Muscle layer of colon (tissue), 2 donors: ENCODE measurements at regions not wholly inside any gene's neighbourhood (a gene's known extent, or its start where the extent isn't known, plus 50 kb on each side); places are given as distances from the start of the nearest gene placed in this dataset.

Experiments
- H3K27ac ChIP-seq: one replicate; pipeline ENCODE4 v1.7.0; 2013; ENCODE audit warnings: low read depth, mild to moderate bottlenecking, low read length, moderate library complexity
- H3K27me3 ChIP-seq, 2 donors: one replicate each; pipeline ENCODE4 v1.7.0; 2013; ENCODE audit warnings: low read length in 2 of 2, mild to moderate bottlenecking in 2 of 2; ENCODE audit not compliant: insufficient read depth in 2 of 2, control insufficient read depth in 1 of 2
- H3K36me3 ChIP-seq: one replicate; pipeline ENCODE4 v1.7.0; 2013; ENCODE audit warnings: mild to moderate bottlenecking, low read length; ENCODE audit not compliant: insufficient read depth
- H3K4me1 ChIP-seq: one replicate; pipeline ENCODE4 v1.7.0; 2013; ENCODE audit warnings: mild to moderate bottlenecking, low read length; ENCODE audit not compliant: insufficient read depth
- H3K4me3 ChIP-seq, 2 donors: one replicate each; pipeline ENCODE4 v1.7.0; 2013; ENCODE audit warnings: low read length in 2 of 2, low read depth in 1 of 2, mild to moderate bottlenecking in 1 of 2, moderate library complexity in 1 of 2
- H3K9ac ChIP-seq: one replicate; pipeline ENCODE4 v1.7.0; 2013; ENCODE audit warnings: low read length
- H3K9me3 ChIP-seq: one replicate; pipeline ENCODE4 v1.7.0; 2013; ENCODE audit warnings: mild to moderate bottlenecking, low read length
- donor health status: abdominal sarcoma.
- donor health status: Adenocarcinoma of cecum.

DNA sequence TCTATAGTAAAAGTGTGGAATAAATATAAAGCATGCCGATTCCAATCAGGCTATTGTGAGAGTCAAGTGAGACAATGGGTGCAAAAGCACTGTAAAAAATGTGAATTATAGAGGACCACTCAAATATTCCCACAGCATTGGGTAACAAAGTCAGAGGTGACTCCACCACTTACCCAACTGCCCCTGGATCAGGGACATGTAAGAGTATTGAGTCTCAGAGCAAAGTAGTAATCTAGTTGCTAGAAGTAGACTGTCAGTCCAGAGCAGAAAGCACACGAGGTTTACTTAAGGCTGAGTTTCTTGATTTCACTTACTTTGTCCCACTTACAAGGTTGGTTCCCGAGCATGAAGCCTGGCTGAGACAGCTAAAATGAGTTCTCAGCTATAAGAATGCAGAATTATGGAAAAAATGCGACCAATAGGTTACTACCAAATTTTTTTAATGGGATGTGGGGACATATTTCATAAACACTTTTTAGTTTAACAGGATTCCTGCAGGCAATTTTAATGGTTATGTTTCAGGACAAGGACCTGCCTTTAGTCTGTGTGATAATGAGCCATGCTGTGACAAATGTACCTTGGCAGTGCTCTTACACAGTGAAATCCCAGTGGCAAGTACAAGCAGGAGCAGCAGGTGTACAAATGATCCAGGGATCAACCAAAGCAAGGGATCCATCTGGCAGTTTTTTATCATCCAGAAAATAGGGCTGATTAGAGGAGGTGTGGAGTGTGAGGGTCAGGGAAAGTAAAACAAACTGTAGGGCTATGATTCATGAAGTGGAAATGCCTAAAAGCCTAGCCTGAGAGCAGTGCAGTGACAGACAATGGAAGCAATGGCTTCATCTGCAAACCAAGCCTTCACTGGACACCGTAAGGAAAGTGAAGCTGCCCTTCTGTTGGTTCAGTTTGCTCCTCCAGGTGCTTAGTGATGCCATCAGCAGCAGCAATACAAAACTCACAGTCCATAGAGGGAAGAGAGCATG, 156.2 kb upstream of the SPAG17 start:
- no peaks in the 10 kb centered on the region for H3K27me3 ChIP-seq
- no peaks in the 10 kb centered on the region for H3K4me1 ChIP-seq
- no peaks in the 10 kb centered on the region for H3K9me3 ChIP-seq
- no peak overlapping the region for H3K9ac ChIP-seq
- no peak overlapping the region for H3K4me3 ChIP-seq
- no peak overlapping the region for H3K27ac ChIP-seq
- H3K36me3 ChIP-seq, result no peaks in the 10 kb centered on the region

DNA sequence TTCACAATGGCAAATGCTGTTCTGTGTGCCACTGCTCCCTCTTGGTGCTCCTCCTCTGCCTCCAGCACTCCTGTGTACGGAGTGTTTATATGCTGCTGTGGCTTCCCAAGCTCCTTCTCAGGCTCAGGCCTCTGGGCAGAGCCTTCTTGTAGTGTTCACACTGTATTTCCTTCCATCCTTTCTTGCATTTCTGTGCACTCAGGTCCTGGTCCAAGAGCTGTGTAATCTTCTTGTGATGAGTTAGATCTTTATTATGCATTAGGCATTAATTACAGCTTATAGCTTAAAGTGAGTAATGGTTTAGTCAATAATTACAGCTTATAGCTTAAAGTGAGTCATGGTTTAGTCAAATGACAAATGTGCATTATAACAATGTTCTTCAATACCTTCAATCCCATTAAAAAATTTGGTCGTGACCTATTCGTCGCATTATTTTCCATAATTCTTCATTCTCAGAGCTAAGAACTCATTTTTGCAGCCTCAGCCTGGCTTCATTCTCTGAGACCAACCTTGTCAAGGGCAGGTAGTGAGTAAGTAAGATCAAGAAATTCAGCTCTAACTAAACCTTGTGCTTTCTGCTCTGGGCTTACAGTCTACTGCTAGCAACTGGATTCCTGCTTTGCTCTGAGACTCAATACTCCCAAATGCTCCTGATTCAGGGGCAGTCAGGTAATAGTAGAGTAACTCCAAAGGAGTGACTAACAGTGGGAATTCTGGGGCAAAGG, 154.5 kb upstream of the SPAG17 start:
- Histone ChIP-seq H3K4me1 (no peaks in the 10 kb centered on the region), H3K27me3 (no peaks in the 10 kb centered on the region), H3K36me3 (no peaks in the 10 kb centered on the region), H3K27ac (no peak overlapping the region), H3K9me3 (no peaks in the 10 kb centered on the region), H3K9ac (no peak overlapping the region), H3K4me3 (no peak overlapping the region)

DNA sequence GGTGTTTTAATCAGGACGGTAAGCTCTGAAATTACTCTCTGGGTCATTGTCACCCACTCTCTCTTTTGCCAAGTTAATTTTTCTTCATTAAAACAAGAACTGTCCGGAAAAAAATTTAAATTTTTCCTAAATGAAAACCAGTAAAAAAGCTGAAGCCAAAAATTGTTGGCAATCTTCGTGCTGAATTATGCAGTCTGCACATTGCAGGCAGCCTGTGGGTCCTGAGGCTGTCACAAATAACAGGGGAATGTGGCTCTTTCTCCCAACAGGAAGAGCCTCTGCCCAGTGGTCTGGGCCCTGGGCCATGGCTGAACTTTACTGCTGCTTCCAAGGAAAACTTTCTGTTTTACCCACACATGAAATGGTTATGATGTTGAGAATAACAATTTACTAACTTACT, 153.9 kb upstream of the SPAG17 start:
- Histone ChIP-seq H3K4me1 (no peaks in the 10 kb centered on the region), H3K9ac (no peak overlapping the region), H3K36me3 (no peaks in the 10 kb centered on the region), H3K27me3 (no peaks in the 10 kb centered on the region), H3K9me3 (no peaks in the 10 kb centered on the region), H3K27ac (no peak overlapping the region), H3K4me3 (no peak overlapping the region)

DNA sequence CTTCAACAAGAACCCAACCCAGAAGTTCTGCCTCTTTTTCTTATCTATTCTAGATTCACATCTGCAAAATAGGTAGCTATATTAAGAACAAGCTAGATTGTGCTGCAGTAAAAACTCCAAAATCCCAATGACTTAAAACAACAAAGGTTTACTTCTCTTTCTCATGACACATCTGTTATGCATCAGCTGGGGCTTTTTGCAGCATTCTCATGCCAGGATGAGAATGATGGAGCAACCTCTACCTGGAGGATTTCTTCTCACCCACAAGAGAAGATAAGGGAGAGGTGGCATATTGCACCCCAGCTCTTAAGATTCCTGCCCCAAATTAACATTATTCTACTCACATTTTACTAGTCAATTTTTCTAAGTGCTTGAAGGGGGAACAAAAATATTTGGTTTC, 152.3 kb upstream of the SPAG17 start:
- H3K4me1 ChIP-seq, result no peaks in the 10 kb centered on the region
- H3K27ac ChIP-seq, result no peak overlapping the region
- no peak overlapping the region for H3K4me3 ChIP-seq
- H3K36me3 ChIP-seq, result no peaks in the 10 kb centered on the region
- H3K9ac ChIP-seq, result no peak overlapping the region
- no peaks in the 10 kb centered on the region for H3K27me3 ChIP-seq
- no peaks in the 10 kb centered on the region for H3K9me3 ChIP-seq

DNA sequence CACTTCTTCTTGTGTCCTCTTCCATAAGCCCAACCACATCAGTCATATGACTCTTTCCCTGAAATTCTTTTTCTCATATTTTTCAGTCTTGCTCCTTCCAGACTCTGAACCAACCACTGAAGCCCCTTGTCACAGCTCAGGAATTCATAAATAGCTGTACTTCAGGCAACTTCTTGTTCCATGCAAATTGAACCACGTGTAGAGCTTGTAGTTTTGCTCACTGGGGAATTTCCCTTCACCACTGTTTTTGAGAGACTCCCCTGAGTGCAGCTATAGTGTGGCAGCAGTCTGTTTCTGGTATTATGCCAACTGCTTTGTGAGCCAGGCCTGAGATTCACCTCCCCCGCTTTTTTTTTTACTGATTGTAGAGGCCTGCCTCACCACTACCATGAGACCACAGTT, 150.3 kb upstream of the SPAG17 start:
- no peak overlapping the region for H3K27ac ChIP-seq
- no peak overlapping the region for H3K9ac ChIP-seq
- no peaks in the 10 kb centered on the region for H3K4me1 ChIP-seq
- H3K4me3 ChIP-seq, result no peak overlapping the region
- H3K9me3 ChIP-seq, result no peaks in the 10 kb centered on the region
- H3K27me3 ChIP-seq, result no peaks in the 10 kb centered on the region
- H3K36me3 ChIP-seq, result no peaks in the 10 kb centered on the region

DNA sequence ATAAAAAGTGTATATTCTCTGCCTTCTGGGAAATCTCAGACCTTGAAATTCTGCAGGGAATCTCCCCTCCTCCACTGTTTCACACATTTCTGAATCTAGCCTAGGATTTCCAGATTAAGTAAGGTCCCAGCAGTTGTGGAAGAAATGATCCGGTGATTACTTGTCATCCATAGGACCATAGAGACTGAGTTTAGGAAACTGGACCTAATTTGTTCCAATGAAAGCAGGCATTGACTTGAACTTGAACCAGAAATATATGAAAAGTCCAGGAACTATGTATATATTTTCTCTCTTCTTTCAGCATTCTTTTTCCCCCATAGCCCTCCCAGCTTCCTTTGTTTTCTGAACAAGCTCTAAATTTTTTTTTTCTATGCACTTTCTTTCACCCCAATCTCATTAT, 149.5 kb upstream of the SPAG17 start:
- no peaks in the 10 kb centered on the region for H3K36me3 ChIP-seq
- H3K27me3 ChIP-seq, result no peaks in the 10 kb centered on the region
- no peaks in the 10 kb centered on the region for H3K9me3 ChIP-seq
- H3K9ac ChIP-seq, result no peak overlapping the region
- no peak overlapping the region for H3K4me3 ChIP-seq
- no peak overlapping the region for H3K27ac ChIP-seq
- H3K4me1 ChIP-seq, result no peaks in the 10 kb centered on the region

DNA sequence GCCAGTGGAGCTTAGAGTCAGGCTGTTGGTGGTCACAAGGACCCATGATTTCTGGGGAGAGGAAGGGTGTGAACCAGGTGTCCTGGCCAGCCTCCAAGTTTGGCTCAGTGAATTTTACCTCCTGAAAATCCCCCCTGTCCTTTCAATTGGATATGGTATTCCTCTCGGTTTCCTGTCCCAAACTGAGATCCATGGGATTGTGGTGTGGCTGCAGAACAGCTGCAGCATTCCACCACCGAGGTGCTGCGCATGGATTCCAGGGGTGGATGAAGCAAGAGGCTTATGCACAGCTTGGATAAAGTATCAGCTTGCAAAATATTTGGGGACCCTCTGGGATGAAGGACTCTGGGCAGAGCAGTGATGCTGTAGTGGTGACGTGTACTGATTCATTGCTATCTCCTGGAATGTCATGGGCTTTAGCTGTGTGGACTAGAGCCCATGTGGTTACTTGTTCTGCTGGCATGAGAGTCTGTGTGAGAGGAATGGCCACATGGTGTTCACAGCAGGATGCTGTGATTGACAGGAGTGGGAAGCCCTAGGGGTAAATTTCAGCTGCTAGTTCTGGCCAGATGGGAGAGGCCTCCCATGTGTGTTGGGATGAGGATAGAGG, 148.7 kb upstream of the SPAG17 start:
- Histone ChIP-seq H3K9me3 (no peaks in the 10 kb centered on the region), H3K4me3 (no peak overlapping the region), H3K36me3 (no peaks in the 10 kb centered on the region), H3K9ac (no peak overlapping the region), H3K27ac (no peak overlapping the region), H3K4me1 (no peaks in the 10 kb centered on the region), H3K27me3 (no peaks in the 10 kb centered on the region)

DNA sequence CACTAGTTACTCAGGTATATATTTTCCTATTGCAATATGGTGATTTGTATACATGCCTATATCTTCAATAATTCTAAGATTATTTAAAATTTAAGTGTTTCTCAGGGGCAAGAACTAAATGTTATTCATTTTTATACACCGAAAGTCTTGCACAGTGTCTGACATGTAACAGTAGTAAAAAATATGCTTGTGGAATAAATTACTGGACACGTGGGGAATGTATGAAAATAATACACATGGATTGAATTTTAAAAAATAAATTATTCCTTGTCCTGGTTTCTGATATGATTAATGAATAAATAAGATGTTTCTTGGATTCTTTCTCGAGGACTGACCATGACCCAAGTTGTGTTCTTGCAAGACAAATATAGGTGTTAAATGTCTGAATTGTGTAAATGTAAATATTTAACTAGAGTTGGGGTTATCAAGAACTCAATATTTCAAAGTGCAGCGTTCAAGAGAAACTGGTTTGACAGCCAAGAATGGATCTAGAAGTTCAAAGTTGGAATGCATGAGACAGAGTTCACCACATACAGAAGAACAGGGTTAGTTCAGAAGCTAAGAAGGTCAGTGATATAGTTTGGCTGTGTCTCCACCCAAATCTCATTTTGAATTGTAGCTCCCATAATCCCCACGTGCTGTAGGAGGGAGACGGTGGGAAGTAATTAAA, 142.1 kb upstream of the SPAG17 start:
- H3K9ac ChIP-seq, result no peak overlapping the region
- H3K27me3 ChIP-seq, result no peaks in the 10 kb centered on the region
- no peaks in the 10 kb centered on the region for H3K36me3 ChIP-seq
- no peaks in the 10 kb centered on the region for H3K9me3 ChIP-seq
- H3K4me3 ChIP-seq, result no peak overlapping the region
- H3K27ac ChIP-seq, result no peak overlapping the region
- H3K4me1 ChIP-seq, result no peaks in the 10 kb centered on the region

DNA sequence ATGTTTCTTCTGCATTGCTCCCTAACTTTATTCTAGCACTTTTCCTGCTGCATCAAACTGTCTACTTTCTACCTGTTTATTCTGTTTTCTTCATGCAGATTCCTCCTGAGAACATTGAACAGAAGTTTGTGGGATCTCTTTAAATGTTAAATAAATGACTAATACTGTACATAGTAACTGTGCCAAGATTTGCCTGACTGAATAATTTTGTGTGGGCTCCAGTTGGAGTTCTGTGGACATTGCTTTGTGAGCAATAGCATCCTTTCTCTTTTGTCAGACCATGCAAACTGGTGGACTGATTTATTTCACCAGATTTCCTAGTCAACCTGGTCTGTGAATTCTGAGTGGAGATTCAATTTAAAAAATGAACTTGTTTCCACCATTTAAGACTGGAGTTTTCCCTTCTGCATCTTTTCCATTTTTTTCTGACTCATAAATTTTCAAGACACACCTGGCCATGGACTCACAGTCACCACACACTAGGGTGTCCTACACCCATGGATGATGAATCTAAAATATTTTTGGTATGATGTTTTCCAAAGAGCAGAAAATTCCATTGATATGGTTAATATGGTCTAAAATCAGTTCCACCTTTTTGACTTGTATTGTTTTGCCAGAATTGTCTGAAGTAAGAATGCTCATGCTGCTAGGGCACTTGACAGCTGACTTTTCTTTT, 140.7 kb upstream of the SPAG17 start:
- Histone ChIP-seq H3K27ac (no peak overlapping the region), H3K4me1 (no peaks in the 10 kb centered on the region), H3K36me3 (no peaks in the 10 kb centered on the region), H3K27me3 (no peaks in the 10 kb centered on the region), H3K9me3 (no peaks in the 10 kb centered on the region), H3K4me3 (no peak overlapping the region), H3K9ac (no peak overlapping the region)

DNA sequence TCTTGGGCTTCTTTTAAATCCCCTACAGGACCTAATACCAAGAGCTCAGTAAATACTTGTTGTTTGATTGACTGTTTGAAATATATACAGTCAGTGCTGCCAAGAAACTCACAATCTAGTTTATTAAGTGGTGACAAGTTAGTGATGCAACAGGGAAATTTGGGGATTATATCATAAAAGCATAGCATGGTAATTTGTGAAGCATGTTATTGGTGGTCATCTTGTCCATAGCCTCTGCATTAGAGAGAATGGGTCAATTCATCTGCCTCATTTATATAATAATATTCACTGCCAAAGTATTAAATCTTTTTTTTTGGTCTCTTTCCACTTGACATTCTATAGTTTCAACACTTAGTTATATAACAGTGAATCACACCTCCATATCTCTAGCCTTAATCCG, 138.2 kb upstream of the SPAG17 start:
- Histone ChIP-seq H3K36me3 (no peaks in the 10 kb centered on the region), H3K9ac (no peak overlapping the region), H3K9me3 (no peaks in the 10 kb centered on the region), H3K4me1 (no peaks in the 10 kb centered on the region), H3K27ac (no peak overlapping the region), H3K4me3 (no peak overlapping the region), H3K27me3 (no peaks in the 10 kb centered on the region)

DNA sequence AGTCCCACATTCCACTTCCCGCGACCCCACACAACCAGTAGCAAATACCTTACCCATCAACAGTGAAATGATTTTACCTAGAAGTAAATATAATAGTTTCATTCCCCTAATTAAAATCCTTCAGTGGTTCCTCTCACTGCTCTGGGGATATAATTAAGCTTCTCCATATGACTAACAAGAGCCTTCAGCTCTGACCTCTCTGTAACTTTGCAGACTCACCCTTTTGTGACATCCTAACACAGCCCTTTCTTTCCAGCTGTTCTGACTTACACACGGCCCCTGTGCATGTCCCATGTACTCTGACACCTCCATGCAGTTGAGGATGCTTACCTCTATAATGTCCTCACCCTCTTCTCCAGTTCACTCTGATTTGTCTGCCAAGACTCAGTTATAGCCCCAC, 137.3 kb upstream of the SPAG17 start:
- no peak overlapping the region for H3K4me3 ChIP-seq
- H3K4me1 ChIP-seq, result no peaks in the 10 kb centered on the region
- no peaks in the 10 kb centered on the region for H3K27me3 ChIP-seq
- H3K9me3 ChIP-seq, result no peaks in the 10 kb centered on the region
- no peak overlapping the region for H3K27ac ChIP-seq
- no peaks in the 10 kb centered on the region for H3K36me3 ChIP-seq
- no peak overlapping the region for H3K9ac ChIP-seq
